NOMO-1 (cell line): ENCODE measurements at regions not wholly inside any gene's neighbourhood (a gene's known extent, or its start where the extent isn't known, plus 50 kb on each side); places are given as distances from the start of the nearest gene placed in this dataset.
"Not testable (repeated sequence)": the region's sequence is repeated elsewhere in the genome, so short reads cannot be mapped to it uniquely, and the experiment has no call there.

Experiments used
- DNase-seq, 2 experiments: peaks; one replicate each; lab custom pipeline; 2025; ENCODE audit not compliant: unreplicated experiment in 2 of 2; lab: John Stamatoyannopoulos, UW

GRCh38 chr11:129695571-129696308 lies 119.9 kb upstream of the TMEM45B start:
- DNase-seq = peak; percentile 70 to 75

- DNase-seq = no peak
Observed at GRCh38 chr11:129696309-129696989, 119.2 kb upstream of the TMEM45B start.

- DNase-seq = peak; percentile 7 to 43
Observed at GRCh38 chr11:129698212-129698611, 117.4 kb upstream of the TMEM45B start.

GRCh38 chr11:129699711-129700304 lies 115.8 kb upstream of the TMEM45B start:
- DNase-seq = no peak

GRCh38 chr11:129700701-129701100 lies 114.9 kb upstream of the TMEM45B start:
- no peak for DNase-seq

GRCh38 chr11:129701706-129702105 lies 113.9 kb upstream of the TMEM45B start:
- no peak for DNase-seq

GRCh38 chr11:129702410-129703398 lies 112.9 kb upstream of the TMEM45B start:
- no peak for DNase-seq

- DNase-seq = no peak
Observed at GRCh38 chr11:129703846-129704245, 111.8 kb upstream of the TMEM45B start.

- DNase-seq = no peak
Observed at GRCh38 chr11:129704831-129705230, 110.8 kb upstream of the TMEM45B start.

GRCh38 chr11:129705341-129705740 lies 110.3 kb upstream of the TMEM45B start:
- no peak for DNase-seq

GRCh38 chr11:129705933-129706332 lies 109.7 kb upstream of the TMEM45B start:
- DNase-seq = no peak

- no peak for DNase-seq
Observed at GRCh38 chr11:129709801-129710398, 105.7 kb upstream of the TMEM45B start.

GRCh38 chr11:129710423-129710822 lies 105.2 kb upstream of the TMEM45B start:
- no peak for DNase-seq

- DNase-seq = no peak
Observed at GRCh38 chr11:129711760-129712159, 103.9 kb upstream of the TMEM45B start.

GRCh38 chr11:129712486-129713240 lies 103.0 kb upstream of the TMEM45B start:
- DNase-seq = not testable (repeated sequence)

GRCh38 chr11:129719037-129719436 lies 96.6 kb upstream of the TMEM45B start:
- DNase-seq = no peak

GRCh38 chr11:129720156-129720555 lies 95.5 kb upstream of the TMEM45B start:
- DNase-seq = no peak

- DNase-seq = no peak
Observed at GRCh38 chr11:129720994-129721393, 94.7 kb upstream of the TMEM45B start.

- no peak for DNase-seq
Observed at GRCh38 chr11:129721685-129722084, 94.0 kb upstream of the TMEM45B start.

- DNase-seq = no peak
Observed at GRCh38 chr11:129722529-129722928, 93.1 kb upstream of the TMEM45B start.
